HepG2 (cell line): ENCODE measurements at regions not wholly inside any gene's neighbourhood (a gene's known extent, or its start where the extent isn't known, plus 50 kb on each side); places are given as distances from the start of the nearest gene placed in this dataset.

Experiments
- ATAC-seq: fragments of 200-7000 bp; cut with Tn5 transposase; 3 replicates; pipeline ENCODE4 v1.9.1; 2020; ENCODE audit warnings: mild to moderate bottlenecking, moderate library complexity
- BruUV-seq: library from RNA; stranded (reverse); fragments of 400-500 nt; replicated peaks from 2 replicates; lab custom pipeline; 2021; lab: Mats Ljungman, UMichigan
- CTCF ChIA-PET: fragments of 300-600 bp; formaldehyde crosslinking; extraction: SDS; loops from one replicate; lab custom pipeline; 2021; ENCODE audit warnings: low total read pairs, inconsistent platforms, low intra/inter-chr PET ratio; lab: Yijun Ruan, JAX
- POLR2A ChIA-PET: fragments of 350-600 bp; sonication (Branson Sonifier 250); formaldehyde crosslinking; loops from one replicate; lab custom pipeline; 2020; ENCODE audit warnings: antibody characterized with exemption, inconsistent platforms; lab: Yijun Ruan, JAX
- DNase-seq: peaks from one replicate; pipeline ENCODE4 v3.0.0-alpha.2; 2015; ENCODE audit warnings: low spot score
- FAIRE-seq: peaks from 3 replicates; lab custom pipeline; 2011; peaks lifted over from hg19 to GRCh38; lab: Jason Lieb, UNC
- H2AFZ ChIP-seq: one replicate; pipeline ENCODE4 v1.6.1; 2011; ENCODE audit warnings: low read length, inconsistent platforms
- H3K27ac ChIP-seq: fragments of 300-600 bp; 3 replicates; pipeline ENCODE4 v1.8.0; 2011; ENCODE audit warnings: mixed run types, mild to moderate bottlenecking, mixed read lengths, low read length, inconsistent platforms; ENCODE audit not compliant: insufficient read depth; ENCODE audit errors: extremely low read length
- H3K27me3 ChIP-seq, 2 experiments: fragments of 200-600 bp in 1 of 2; 2 replicates in 1 of 2; 3 replicates in 1 of 2; pipeline versions ENCODE4 v1.6.0 to v1.8.0; 2011; ENCODE audit warnings: low read length in 2 of 2, mild to moderate bottlenecking in 2 of 2, moderate library complexity in 2 of 2, inconsistent platforms in 1 of 2; ENCODE audit not compliant: insufficient read depth in 2 of 2, control insufficient read depth in 1 of 2
- H3K36me3 ChIP-seq, 2 experiments: fragments of 200-600 bp in 1 of 2; replicated peaks in 1 of 2; 2 replicates in 1 of 2; 3 replicates in 1 of 2; pipeline versions ENCODE4 v1.5.1 to v1.8.0; 2011; ENCODE audit warnings: low read length in 2 of 2, inconsistent platforms in 1 of 2; ENCODE audit not compliant: insufficient read depth in 2 of 2, control insufficient read depth in 1 of 2
- H3K4me1 ChIP-seq: 2 replicates; pipeline ENCODE4 v1.5.1; 2012; ENCODE audit warnings: low read length, inconsistent platforms; ENCODE audit not compliant: insufficient read depth
- H3K4me2 ChIP-seq: 2 replicates; pipeline ENCODE4 v1.6.0; 2011; ENCODE audit warnings: low read depth, low read length, inconsistent platforms
- H3K4me3 ChIP-seq, 3 experiments: fragments of 200-600 bp in 1 of 3; sonication (generic), shearing (Covaris generic) in 1 of 3; replicated peaks in 1 of 3; 2 replicates each; pipeline ENCODE4 v1.5.1; 2011 to 2016; ENCODE audit warnings: low read length in 3 of 3, inconsistent platforms in 2 of 3, low read depth in 2 of 3, mild to moderate bottlenecking in 2 of 3, control low read depth in 1 of 3, mixed read lengths in 1 of 3; ENCODE audit not compliant: insufficient read depth in 1 of 3
- H3K79me2 ChIP-seq: one replicate; pipeline ENCODE4 v1.6.1; 2011; ENCODE audit warnings: low read length, inconsistent platforms; ENCODE audit not compliant: insufficient read depth
- H3K9ac ChIP-seq: 2 replicates; pipeline ENCODE4 v1.6.0; 2011; ENCODE audit warnings: mild to moderate bottlenecking, low read depth, low read length, inconsistent platforms; ENCODE audit not compliant: insufficient read depth
- H3K9me3 ChIP-seq: 2 replicates; pipeline ENCODE4 v1.5.1; 2012; ENCODE audit warnings: mild to moderate bottlenecking, low read length
- H4K20me1 ChIP-seq: 2 replicates; pipeline ENCODE4 v1.6.0; 2011; ENCODE audit warnings: inconsistent platforms, mild to moderate bottlenecking, low read length, moderate library complexity; ENCODE audit not compliant: insufficient read depth
- ISL2 ChIP-seq: sonication (generic); formaldehyde crosslinking; IDR thresholded peaks from 2 replicates; pipeline ENCODE4 v1.5.0; 2020; ENCODE audit warnings: missing genetic modification reagents
- ISX ChIP-seq: sonication (generic); formaldehyde crosslinking; conservative IDR thresholded peaks from 2 replicates; pipeline ENCODE4 v1.5.0; 2020; ENCODE audit warnings: missing genetic modification reagents
- MAFG ChIP-seq: sonication (generic); formaldehyde crosslinking; IDR thresholded peaks from 2 replicates; pipeline ENCODE4 v1.5.1; 2020; ENCODE audit warnings: mild to moderate bottlenecking, missing genetic modification reagents
- NR2F2 ChIP-seq: IDR thresholded peaks from 2 replicates; pipeline ENCODE4 v1.6.1; 2012; ENCODE audit warnings: low read depth, inconsistent platforms, borderline replicate concordance
- RFXAP ChIP-seq: sonication (generic); formaldehyde crosslinking; IDR thresholded peaks from 2 replicates; pipeline ENCODE4 v1.4.0; 2020; ENCODE audit warnings: missing genetic modification reagents, borderline replicate concordance
- TP53 ChIP-seq: sonication (generic); formaldehyde crosslinking; conservative IDR thresholded peaks from 2 replicates; pipeline ENCODE4 v1.4.0; 2020; ENCODE audit warnings: missing genetic modification reagents
- ZEB1 ChIP-seq: IDR thresholded peaks from 2 replicates; pipeline ENCODE4 v1.6.1; 2012; ENCODE audit warnings: mild to moderate bottlenecking, low read depth, inconsistent platforms; ENCODE audit not compliant: insufficient replicate concordance
- ZMYM3 ChIP-seq: sonication (generic); formaldehyde crosslinking; IDR thresholded peaks from 2 replicates; pipeline ENCODE4 v1.5.1; 2020; ENCODE audit warnings: mild to moderate bottlenecking, missing genetic modification reagents
- ZNF557 ChIP-seq: sonication (generic); formaldehyde crosslinking; IDR thresholded peaks from 2 replicates; pipeline ENCODE4 v1.4.0; 2020; ENCODE audit warnings: missing genetic modification reagents
- ZNF749 ChIP-seq: sonication (generic); formaldehyde crosslinking; IDR thresholded peaks from 2 replicates; pipeline ENCODE4 v1.8.0; 2022; ENCODE audit warnings: mild to moderate bottlenecking, missing genetic modification reagents, moderate library complexity, borderline replicate concordance
- ZZZ3 ChIP-seq: sonication (generic); formaldehyde crosslinking; IDR thresholded peaks from 2 replicates; pipeline ENCODE4 v1.4.0; 2020; ENCODE audit warnings: missing genetic modification reagents, mild to moderate bottlenecking, borderline replicate concordance
- WGBS: methylation state at CpG from one replicate; pipeline ENCODE4 v1.1.6; 2017; ENCODE audit warnings: low lambda C conversion rate; 5-methylcytosine and 5-hydroxymethylcytosine counted together
- in situ Hi-C: cut with HindIII; loops from 2 replicates; pipeline ENCODE4 v1.10.0; 2017; ENCODE audit warnings: low pct_unique_long_range_greater_than_20kb; ENCODE audit not compliant: extremely low pct_ligation_motif_present
- intact Hi-C: fragments of 100-400 bp; cut with micrococcal nuclease; formaldehyde crosslinking; loops from one replicate; pipeline ENCODE4 v1.10.0; 2022; ENCODE audit not compliant: unreplicated experiment
- TF ChIP-seq, protein P1 (sequence below): sonication (generic); formaldehyde crosslinking; IDR thresholded peaks from 2 replicates; pipeline ENCODE4 v1.5.1; 2020; ENCODE audit warnings: missing genetic modification reagents, mild to moderate bottlenecking, borderline replicate concordance
- TF ChIP-seq, protein P2 (sequence below): sonication (generic); formaldehyde crosslinking; IDR thresholded peaks from 2 replicates; pipeline ENCODE4 v1.9.0; 2021; ENCODE audit warnings: missing genetic modification reagents, borderline replicate concordance
- TF ChIP-seq, protein P3 (sequence below): sonication (generic); formaldehyde crosslinking; IDR thresholded peaks from 2 replicates; pipeline ENCODE4 v1.4.0; 2020; ENCODE audit warnings: missing genetic modification reagents

DNA sequence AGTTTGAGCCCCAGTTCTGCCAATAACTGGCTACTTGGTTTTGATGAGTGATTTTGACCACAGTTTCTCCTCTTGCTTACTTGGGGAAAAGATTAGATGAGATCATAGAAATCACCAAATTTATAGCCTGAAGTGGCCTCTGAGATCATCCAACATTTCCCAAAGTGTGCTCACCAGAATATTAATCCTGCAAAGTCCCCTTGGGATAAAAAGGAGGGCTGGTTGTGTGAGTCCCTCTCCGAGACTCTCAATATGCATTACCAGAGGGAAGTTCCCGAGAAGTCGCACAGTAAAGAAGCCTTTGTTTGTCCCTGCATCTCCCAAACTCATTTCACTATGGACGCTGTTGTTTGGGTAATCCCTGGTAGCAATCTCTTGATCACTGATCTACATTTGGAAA is 88.4 kb upstream of the ADRA1B start:
- DNase-seq: no peak
- WGBS: 3% methylated on average over 4 of the region's 4 CpGs
- Histone ChIP-seq H3K4me2 (no peak overlapping the region), H3K9ac (no peak overlapping the region), H2AFZ (no peak overlapping the region), H3K36me3 (no peaks in the 10 kb centered on the region), H3K9me3 (no peaks in the 10 kb centered on the region), H3K27me3 (no peaks in the 10 kb centered on the region), H3K4me1 (no peaks in the 10 kb centered on the region), H4K20me1 (no peaks in the 10 kb centered on the region), H3K27ac (no peak overlapping the region), H3K4me3 (no peak overlapping the region), H3K79me2 (no peaks in the 10 kb centered on the region)
- ChIA-PET CTCF (no interaction called here), POLR2A (no interaction called here)
- intact Hi-C loops: no loop called here
- no peak for ATAC-seq
- TF ChIP-seq ZNF749 (CRISPR knock-in tag) (no peak), MAFG (CRISPR knock-in tag) (no peak), ZMYM3 (CRISPR knock-in tag) (no peak)
- FAIRE-seq: no peak
- no TSS peak for BruUV-seq
- in situ Hi-C loops: no loop called here

DNA sequence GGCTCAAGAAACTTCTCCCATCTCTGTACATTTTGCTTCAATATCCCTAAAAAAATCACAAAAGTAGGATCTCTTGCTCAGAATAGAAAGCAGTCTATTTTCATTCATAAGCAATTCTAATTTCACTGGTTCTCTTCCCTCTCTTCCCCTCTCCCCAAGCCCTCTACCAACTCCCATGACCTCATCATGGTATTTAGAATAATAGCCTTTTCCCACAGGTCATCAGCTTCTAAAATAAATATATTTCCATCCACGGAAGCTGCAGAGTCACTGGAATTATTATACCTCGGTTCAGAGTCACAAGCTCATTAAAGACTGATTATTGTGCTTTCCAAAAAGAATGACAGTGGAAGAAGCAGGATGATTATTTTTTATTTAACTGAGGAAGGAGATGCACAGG is 84.2 kb upstream of the ADRA1B start:
- no peak overlapping the region for H3K4me3 ChIP-seq
- no peaks in the 10 kb centered on the region for H3K36me3 ChIP-seq
- no peaks in the 10 kb centered on the region for H3K27me3 ChIP-seq
- no peaks in the 10 kb centered on the region for H4K20me1 ChIP-seq
- no peaks in the 10 kb centered on the region for H3K79me2 ChIP-seq
- POLR2A ChIA-PET: no interaction called here
- intact Hi-C loops (no loop called here), in situ Hi-C loops (no loop called here)
- no peaks in the 10 kb centered on the region for H3K9me3 ChIP-seq
- WGBS: 0% methylated on average over 2 of the region's 2 CpGs
- no peak overlapping the region for H2AFZ ChIP-seq
- no peak overlapping the region for H3K27ac ChIP-seq
- BruUV-seq: no TSS peak
- ATAC-seq: no peak
- no peak for DNase-seq
- H3K4me1 ChIP-seq: no peaks in the 10 kb centered on the region
- no peak overlapping the region for H3K9ac ChIP-seq
- no peak for FAIRE-seq
- CTCF ChIA-PET: no interaction called here
- no peak overlapping the region for H3K4me2 ChIP-seq
- TF ChIP-seq, protein P1, sequence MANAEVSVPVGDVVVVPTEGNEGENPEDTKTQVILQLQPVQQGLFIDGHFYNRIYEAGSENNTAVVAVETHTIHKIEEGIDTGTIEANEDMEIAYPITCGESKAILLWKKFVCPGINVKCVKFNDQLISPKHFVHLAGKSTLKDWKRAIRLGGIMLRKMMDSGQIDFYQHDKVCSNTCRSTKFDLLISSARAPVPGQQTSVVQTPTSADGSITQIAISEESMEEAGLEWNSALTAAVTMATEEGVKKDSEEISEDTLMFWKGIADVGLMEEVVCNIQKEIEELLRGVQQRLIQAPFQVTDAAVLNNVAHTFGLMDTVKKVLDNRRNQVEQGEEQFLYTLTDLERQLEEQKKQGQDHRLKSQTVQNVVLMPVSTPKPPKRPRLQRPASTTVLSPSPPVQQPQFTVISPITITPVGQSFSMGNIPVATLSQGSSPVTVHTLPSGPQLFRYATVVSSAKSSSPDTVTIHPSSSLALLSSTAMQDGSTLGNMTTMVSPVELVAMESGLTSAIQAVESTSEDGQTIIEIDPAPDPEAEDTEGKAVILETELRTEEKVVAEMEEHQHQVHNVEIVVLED (CRISPR knock-in tag): no peak
- TF ChIP-seq ZZZ3 (CRISPR knock-in tag): no peak
- TF ChIP-seq NR2F2: no peak
- TF ChIP-seq ISX (CRISPR knock-in tag): no peak
- no peak for TF ChIP-seq ISL2 (CRISPR knock-in tag)
- TF ChIP-seq TP53 (CRISPR knock-in tag): no peak
- TF ChIP-seq ZEB1: no peak
- TF ChIP-seq, protein P2, sequence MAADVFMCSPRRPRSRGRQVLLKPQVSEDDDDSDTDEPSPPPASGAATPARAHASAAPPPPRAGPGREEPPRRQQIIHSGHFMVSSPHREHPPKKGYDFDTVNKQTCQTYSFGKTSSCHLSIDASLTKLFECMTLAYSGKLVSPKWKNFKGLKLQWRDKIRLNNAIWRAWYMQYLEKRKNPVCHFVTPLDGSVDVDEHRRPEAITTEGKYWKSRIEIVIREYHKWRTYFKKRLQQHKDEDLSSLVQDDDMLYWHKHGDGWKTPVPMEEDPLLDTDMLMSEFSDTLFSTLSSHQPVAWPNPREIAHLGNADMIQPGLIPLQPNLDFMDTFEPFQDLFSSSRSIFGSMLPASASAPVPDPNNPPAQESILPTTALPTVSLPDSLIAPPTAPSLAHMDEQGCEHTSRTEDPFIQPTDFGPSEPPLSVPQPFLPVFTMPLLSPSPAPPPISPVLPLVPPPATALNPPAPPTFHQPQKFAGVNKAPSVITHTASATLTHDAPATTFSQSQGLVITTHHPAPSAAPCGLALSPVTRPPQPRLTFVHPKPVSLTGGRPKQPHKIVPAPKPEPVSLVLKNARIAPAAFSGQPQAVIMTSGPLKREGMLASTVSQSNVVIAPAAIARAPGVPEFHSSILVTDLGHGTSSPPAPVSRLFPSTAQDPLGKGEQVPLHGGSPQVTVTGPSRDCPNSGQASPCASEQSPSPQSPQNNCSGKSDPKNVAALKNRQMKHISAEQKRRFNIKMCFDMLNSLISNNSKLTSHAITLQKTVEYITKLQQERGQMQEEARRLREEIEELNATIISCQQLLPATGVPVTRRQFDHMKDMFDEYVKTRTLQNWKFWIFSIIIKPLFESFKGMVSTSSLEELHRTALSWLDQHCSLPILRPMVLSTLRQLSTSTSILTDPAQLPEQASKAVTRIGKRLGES (CRISPR knock-in tag): no peak
- TF ChIP-seq, protein P3, sequence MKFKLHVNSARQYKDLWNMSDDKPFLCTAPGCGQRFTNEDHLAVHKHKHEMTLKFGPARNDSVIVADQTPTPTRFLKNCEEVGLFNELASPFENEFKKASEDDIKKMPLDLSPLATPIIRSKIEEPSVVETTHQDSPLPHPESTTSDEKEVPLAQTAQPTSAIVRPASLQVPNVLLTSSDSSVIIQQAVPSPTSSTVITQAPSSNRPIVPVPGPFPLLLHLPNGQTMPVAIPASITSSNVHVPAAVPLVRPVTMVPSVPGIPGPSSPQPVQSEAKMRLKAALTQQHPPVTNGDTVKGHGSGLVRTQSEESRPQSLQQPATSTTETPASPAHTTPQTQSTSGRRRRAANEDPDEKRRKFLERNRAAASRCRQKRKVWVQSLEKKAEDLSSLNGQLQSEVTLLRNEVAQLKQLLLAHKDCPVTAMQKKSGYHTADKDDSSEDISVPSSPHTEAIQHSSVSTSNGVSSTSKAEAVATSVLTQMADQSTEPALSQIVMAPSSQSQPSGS (CRISPR knock-in tag): no peak
- TF ChIP-seq RFXAP (CRISPR knock-in tag): no peak
- no peak for TF ChIP-seq ZNF557 (CRISPR knock-in tag)
